ENCODE measurements at regions not wholly inside any gene's neighbourhood (a gene's known extent, or its start where the extent isn't known, plus 50 kb on each side); places are given as distances from the start of the nearest gene placed in this dataset.

DNA sequence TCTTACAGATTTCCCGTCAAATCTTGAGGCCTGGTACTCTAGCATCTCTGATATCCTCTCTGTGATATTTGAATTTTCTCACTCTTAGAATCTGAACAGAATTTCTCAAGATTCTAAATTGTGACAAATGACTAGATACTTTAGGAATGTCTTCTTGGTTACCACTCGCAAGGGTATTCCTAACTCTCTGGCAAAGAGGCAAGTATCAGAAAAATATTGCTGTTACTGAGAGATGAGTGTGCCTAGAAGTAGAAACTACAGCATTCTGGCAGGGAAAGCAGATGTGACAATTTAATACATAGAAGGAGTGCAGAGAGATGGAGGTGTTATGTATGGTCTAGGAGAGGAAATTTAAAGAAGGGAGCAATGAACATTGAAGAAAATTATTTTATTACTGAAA is 467.8 kb downstream of the LRIG3 start:
- TF ChIP-seq, protein P1, sequence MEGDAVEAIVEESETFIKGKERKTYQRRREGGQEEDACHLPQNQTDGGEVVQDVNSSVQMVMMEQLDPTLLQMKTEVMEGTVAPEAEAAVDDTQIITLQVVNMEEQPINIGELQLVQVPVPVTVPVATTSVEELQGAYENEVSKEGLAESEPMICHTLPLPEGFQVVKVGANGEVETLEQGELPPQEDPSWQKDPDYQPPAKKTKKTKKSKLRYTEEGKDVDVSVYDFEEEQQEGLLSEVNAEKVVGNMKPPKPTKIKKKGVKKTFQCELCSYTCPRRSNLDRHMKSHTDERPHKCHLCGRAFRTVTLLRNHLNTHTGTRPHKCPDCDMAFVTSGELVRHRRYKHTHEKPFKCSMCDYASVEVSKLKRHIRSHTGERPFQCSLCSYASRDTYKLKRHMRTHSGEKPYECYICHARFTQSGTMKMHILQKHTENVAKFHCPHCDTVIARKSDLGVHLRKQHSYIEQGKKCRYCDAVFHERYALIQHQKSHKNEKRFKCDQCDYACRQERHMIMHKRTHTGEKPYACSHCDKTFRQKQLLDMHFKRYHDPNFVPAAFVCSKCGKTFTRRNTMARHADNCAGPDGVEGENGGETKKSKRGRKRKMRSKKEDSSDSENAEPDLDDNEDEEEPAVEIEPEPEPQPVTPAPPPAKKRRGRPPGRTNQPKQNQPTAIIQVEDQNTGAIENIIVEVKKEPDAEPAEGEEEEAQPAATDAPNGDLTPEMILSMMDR (IDR thresholded peaks at IDR 0.05), result no peak
- no peak for TF ChIP-seq ZFX (IDR thresholded peaks at IDR 0.05; ENCODE audit: borderline replicate concordance)
